Immature natural killer cell (primary cell): ENCODE measurements at regions not wholly inside any gene's neighbourhood (a gene's known extent, or its start where the extent isn't known, plus 50 kb on each side); places are given as distances from the start of the nearest gene placed in this dataset.
"Not testable (repeated sequence)": the region's sequence is repeated elsewhere in the genome, so short reads cannot be mapped to it uniquely, and the experiment has no call there.

Source experiments
- DNase-seq, 3 donors: peaks; one replicate each; pipeline ENCODE4 v3.0.0; 2022; ENCODE audit warnings: mixed read lengths in 1 of 3
- H3K27ac Mint-ChIP-seq, 6 donors: one replicate each; pipeline ENCODE4 v1.8.0; 2020; ENCODE audit warnings: mixed read lengths in 6 of 6, mild to moderate bottlenecking in 5 of 6, inconsistent platforms in 4 of 6, moderate library complexity in 3 of 6
- H3K27me3 Mint-ChIP-seq, 3 donors: one replicate each; pipeline ENCODE4 v1.8.0; 2020 to 2021; ENCODE audit warnings: low read depth in 3 of 3, mild to moderate bottlenecking in 3 of 3, mixed read lengths in 3 of 3, moderate library complexity in 3 of 3, inconsistent platforms in 1 of 3
- H3K36me3 Mint-ChIP-seq, 3 donors: one replicate each; pipeline ENCODE4 v1.8.0; 2020; ENCODE audit warnings: mixed read lengths in 3 of 3, inconsistent platforms in 2 of 3, mild to moderate bottlenecking in 2 of 3
- H3K4me1 Mint-ChIP-seq, 2 donors: one replicate each; pipeline ENCODE4 v1.8.0; 2020; ENCODE audit warnings: inconsistent platforms in 2 of 2, mild to moderate bottlenecking in 2 of 2, mixed read lengths in 2 of 2, moderate library complexity in 1 of 2
- H3K4me3 Mint-ChIP-seq, 5 donors: one replicate each; pipeline ENCODE4 v1.8.0; 2020; ENCODE audit warnings: mild to moderate bottlenecking in 5 of 5, mixed read lengths in 5 of 5, inconsistent platforms in 3 of 5, moderate library complexity in 3 of 5
- H3K9me3 Mint-ChIP-seq, 6 donors: one replicate each; pipeline ENCODE4 v1.8.0; 2020; ENCODE audit warnings: mild to moderate bottlenecking in 6 of 6, mixed read lengths in 6 of 6, inconsistent platforms in 4 of 6, moderate library complexity in 3 of 6

DNA sequence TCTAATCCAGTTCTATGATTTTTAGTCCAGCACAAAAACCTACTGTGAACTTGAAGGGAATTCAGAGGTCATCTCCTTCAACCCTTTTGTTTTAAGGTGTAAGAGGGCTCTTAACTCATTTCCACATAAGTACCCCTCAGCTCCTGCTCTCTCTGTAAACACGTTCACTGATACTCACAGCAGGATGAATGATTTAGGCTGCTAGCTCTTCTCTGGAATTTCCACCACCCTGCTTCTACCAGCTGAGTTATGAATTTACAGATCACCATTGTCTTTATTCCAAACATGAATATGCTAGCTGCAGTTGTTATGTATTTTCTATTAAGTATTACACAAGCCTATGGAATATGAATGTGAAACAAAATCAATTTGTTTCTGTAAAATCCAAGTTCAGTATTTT, 101.3 kb upstream of the NANOGP8 start:
- H3K4me3 Mint-ChIP-seq = no peak overlapping the region
- no peak overlapping the region for H3K27ac Mint-ChIP-seq
- H3K36me3 Mint-ChIP-seq = peaks cover 0 to 4% (median 0%) of the 10 kb centered on the region in 3 donors
- H3K9me3 Mint-ChIP-seq = peaks cover 4 to 41% (median 15%) of the 10 kb centered on the region in 6 donors
- H3K27me3 Mint-ChIP-seq = peaks cover 0 to 4% (median 0%) of the 10 kb centered on the region in 3 donors
- DNase-seq = no peak
- H3K4me1 Mint-ChIP-seq = no peaks in the 10 kb centered on the region

DNA sequence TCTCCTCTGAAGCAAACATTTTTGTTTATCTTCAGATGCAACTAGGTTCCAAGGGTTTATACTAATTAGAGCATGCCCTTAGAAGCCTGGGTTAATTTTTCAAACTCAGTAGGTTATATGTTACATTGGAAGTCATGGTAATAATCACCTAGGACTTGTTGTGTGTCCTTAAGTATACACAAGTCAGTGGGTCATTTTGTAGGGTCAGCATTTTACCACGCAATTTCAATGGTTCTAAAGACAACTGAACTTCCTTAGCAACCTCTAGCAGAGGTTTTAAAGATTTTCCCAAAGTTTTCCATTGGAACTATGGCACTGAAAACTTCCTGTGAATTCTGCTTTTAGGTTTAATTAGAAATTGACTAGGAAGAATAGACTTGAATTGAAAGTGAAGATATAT, 99.6 kb upstream of the NANOGP8 start:
- H3K4me3 Mint-ChIP-seq = no peak overlapping the region
- peaks cover 0 to under 1% (median 0%) of the 10 kb centered on the region in 3 donors for H3K36me3 Mint-ChIP-seq
- H3K4me1 Mint-ChIP-seq = no peaks in the 10 kb centered on the region
- no peak for DNase-seq
- H3K9me3 Mint-ChIP-seq = peaks cover 0 to 24% (median 9%) of the 10 kb centered on the region in 6 donors
- H3K27ac Mint-ChIP-seq = no peak overlapping the region
- H3K27me3 Mint-ChIP-seq = no peaks in the 10 kb centered on the region

DNA sequence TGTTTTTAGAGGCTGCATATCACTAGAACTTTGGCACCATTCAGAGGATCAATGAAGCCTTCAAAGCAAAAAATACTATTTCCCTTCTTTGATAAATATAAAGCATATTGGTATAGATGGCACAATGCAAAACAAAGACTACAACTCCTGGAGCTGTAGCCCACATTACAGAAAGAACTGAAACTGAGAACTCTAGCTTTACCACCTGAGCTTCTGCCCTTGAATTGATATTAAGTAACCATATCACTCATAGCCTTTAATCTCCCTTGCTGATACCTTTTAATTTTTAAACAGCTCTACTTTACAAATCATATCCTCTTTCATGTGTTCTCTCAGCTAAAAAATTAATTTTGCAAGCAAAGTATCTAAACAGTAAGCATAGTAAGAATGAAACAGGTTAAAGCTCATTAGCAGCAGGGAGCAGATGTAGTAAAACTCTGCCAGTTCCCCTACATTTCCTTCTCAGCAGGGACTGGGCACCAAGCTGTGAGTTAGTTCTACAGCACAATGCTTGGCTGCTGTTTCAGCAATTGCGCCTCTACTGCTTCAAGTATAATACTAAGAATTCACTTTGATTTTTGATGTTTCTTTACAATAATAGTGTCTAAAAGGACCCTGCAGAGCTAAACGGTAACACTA, 97.9 kb upstream of the NANOGP8 start:
- no peak overlapping the region for H3K4me3 Mint-ChIP-seq
- no peaks in the 10 kb centered on the region for H3K27me3 Mint-ChIP-seq
- no peak for DNase-seq
- no peaks in the 10 kb centered on the region for H3K36me3 Mint-ChIP-seq
- no peak overlapping the region for H3K27ac Mint-ChIP-seq
- no peaks in the 10 kb centered on the region for H3K4me1 Mint-ChIP-seq
- peaks cover 0 to 8% (median 1%) of the 10 kb centered on the region in 6 donors for H3K9me3 Mint-ChIP-seq

DNA sequence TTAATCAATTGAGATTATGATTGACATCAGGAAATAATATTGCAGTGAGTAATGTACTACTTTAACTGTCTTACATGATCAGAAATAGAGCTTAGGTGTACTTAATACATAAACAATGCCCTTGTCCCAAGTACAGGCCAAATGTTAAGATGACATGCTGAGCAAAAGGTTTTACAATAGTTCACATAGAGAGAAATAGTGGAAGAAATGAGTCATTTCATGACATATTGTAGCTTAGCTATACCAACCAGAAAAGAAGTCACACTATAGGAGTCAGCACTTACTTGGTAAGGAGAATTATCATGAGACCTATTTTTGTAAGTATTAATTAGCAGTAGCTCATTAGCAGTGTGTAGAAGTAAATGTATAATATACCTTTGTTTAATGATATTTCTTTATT, 96.4 kb upstream of the NANOGP8 start:
- Mint-ChIP-seq H3K4me3 (no peak overlapping the region), H3K27ac (no peak overlapping the region)

DNA sequence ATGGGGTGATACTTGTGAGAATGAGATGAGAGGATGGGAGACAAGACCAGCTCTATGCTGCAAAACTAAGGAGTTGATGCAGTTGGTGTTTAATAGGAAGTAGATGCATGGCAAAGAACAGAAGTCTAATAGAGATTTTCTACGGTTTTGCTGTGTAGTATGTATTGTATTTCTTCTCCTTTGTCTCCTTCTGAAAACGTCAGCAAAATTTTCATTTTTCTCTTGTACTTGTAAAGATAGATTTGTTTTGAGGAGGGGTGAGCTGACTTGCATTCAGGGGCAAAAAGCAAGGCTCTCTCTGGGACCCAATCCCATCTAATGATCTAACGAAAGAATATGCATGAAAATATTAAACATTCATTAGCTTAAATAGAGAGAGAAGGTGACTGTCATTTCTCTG, 94.6 kb upstream of the NANOGP8 start:
- no peaks in the 10 kb centered on the region for H3K4me1 Mint-ChIP-seq
- no peak overlapping the region for H3K4me3 Mint-ChIP-seq
- H3K36me3 Mint-ChIP-seq = no peaks in the 10 kb centered on the region
- DNase-seq = no peak
- H3K27me3 Mint-ChIP-seq = no peaks in the 10 kb centered on the region
- H3K9me3 Mint-ChIP-seq = peaks cover 0 to 6% (median 1%) of the 10 kb centered on the region in 6 donors
- no peak overlapping the region for H3K27ac Mint-ChIP-seq

More for the DNA sequence above, 96.4 kb upstream of the NANOGP8 start:
- no peaks in the 10 kb centered on the region for H3K36me3 Mint-ChIP-seq
- no peaks in the 10 kb centered on the region for H3K27me3 Mint-ChIP-seq
- H3K4me1 Mint-ChIP-seq = no peaks in the 10 kb centered on the region
- DNase-seq = no peak
- H3K9me3 Mint-ChIP-seq = peaks cover 0 to 6% (median 1%) of the 10 kb centered on the region in 6 donors

DNA sequence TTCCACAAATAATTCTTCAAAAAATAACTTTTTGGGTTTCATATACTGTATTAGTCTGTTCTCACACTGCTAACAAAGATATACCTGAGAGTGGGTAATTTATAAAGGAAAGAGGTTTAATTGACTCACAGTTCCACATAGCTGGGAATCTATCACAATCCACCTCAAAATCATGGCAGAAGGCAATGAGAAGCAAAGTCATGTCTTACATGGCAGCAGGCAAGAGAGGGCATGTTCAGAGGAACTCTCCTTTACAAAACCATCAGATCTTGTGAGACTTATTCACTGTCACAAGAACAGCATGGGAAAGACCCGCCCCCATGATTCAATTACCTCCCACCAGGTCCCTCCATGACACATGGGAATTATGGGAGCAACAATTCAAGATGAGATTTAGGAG, 93.1 kb upstream of the NANOGP8 start:
- peaks cover 0 to 10% (median 4%) of the 10 kb centered on the region in 6 donors for H3K9me3 Mint-ChIP-seq
- H3K4me3 Mint-ChIP-seq, H3K27me3 Mint-ChIP-seq, H3K27ac Mint-ChIP-seq, H3K4me1 Mint-ChIP-seq, H3K36me3 Mint-ChIP-seq, DNase-seq: not testable (repeated sequence)

DNA sequence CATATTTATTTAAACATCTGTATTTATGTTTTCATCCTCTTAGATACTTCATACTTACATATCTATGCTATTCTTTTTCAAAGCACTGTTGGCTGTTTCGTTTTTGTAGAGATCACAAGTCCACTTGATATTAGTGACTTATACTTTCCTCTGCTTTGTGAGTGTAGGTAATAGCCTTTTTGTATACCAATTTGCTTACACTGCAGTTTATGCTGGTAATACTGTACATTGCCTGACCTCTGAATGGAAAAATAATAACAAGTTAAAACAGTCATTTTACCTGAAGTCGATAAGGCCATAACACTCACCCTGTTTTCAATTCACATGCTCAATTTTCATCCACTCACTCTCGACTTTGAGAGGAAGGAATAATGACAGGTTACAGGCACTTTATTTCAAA, 89.9 kb upstream of the NANOGP8 start:
- no peak overlapping the region for H3K4me3 Mint-ChIP-seq
- no peaks in the 10 kb centered on the region for H3K27me3 Mint-ChIP-seq
- DNase-seq = no peak
- no peaks in the 10 kb centered on the region for H3K4me1 Mint-ChIP-seq
- H3K27ac Mint-ChIP-seq = no peak overlapping the region
- H3K36me3 Mint-ChIP-seq = no peaks in the 10 kb centered on the region
- peaks cover 0 to 10% (median 3%) of the 10 kb centered on the region in 6 donors for H3K9me3 Mint-ChIP-seq

DNA sequence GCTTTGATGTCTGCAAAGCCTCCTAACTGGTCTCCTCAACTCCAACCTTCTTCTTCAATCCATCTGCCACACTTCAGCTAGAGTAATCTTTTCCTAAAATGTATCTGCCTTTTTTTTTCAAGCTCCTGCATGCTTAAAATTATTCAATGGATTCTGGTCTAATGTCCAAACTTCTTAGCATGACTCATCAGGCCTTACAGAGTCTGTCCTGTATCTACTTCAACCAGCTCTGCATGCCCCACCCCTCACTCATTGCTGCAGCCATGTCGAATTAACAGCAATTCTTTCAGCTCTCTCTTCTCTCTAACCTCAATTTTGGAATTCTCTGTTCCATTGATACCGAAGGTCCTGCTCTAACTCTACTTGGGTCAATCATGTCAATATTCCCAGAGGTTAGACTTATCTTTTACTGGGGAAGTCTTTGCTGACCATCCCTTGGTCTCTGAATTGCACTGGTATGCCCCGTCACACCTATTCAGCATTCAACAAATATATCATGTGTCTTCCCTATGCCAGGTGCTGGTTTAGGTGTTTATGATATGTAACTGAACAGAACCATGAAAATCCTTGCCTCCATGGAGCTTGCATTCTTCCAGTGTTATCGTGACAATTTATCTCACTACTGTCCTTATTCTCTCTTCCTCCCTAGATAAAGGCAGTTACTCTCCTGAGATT, 88.5 kb upstream of the NANOGP8 start:
- peaks cover 0 to 10% (median 2%) of the 10 kb centered on the region in 6 donors for H3K9me3 Mint-ChIP-seq
- H3K4me3 Mint-ChIP-seq = no peak overlapping the region
- H3K36me3 Mint-ChIP-seq = no peaks in the 10 kb centered on the region
- H3K4me1 Mint-ChIP-seq = no peaks in the 10 kb centered on the region
- no peaks in the 10 kb centered on the region for H3K27me3 Mint-ChIP-seq
- no peak overlapping the region for H3K27ac Mint-ChIP-seq
- DNase-seq = no peak

DNA sequence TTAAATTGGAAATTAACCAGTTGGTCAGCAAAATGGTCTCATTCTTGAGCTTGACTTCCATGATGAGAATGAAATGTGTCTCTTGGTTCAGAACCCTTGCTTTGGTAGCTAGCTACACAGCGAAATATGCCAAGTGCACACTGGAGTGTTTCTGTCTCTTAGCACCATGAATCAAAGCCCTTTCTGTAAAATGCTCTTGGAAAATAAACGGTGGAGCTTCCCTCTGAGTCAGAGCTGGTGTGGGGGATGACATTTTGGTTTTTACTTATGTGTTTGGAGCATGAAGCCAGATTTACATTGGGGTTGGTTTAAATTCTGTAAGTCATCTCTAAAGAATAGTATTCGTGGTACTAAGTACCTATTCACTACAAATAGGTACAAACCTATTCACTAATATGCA, 85.1 kb upstream of the NANOGP8 start:
- Mint-ChIP-seq H3K4me1 (no peaks in the 10 kb centered on the region), H3K36me3 (no peaks in the 10 kb centered on the region), H3K27me3 (peaks cover 0 to 5% (median 0%) of the 10 kb centered on the region in 3 donors), H3K9me3 (peaks cover 0 to 8% (median 0%) of the 10 kb centered on the region in 6 donors), H3K27ac (no peak overlapping the region), H3K4me3 (no peak overlapping the region)
- no peak for DNase-seq

DNA sequence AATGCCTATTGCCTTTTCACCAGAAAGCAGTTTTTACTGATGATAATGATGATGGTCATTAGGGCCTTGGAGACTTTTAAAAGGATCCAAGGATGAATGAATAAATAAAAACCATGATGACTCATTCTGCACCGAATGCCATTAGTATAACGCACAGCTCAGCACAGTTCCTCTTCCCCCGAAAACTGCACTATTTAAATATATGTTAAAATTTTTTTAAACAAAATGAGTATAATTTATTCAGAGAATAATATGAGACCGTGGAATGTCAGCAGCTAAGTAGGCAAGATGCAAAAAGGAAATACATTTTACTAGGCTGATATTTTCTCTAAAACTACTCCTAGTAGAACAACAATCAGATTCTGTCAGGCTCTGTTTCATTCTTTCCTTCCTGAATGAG, 83.4 kb upstream of the NANOGP8 start:
- DNase-seq = no peak
- no peak overlapping the region for H3K27ac Mint-ChIP-seq
- no peaks in the 10 kb centered on the region for H3K4me1 Mint-ChIP-seq
- peaks cover 0 to 5% (median 0%) of the 10 kb centered on the region in 3 donors for H3K27me3 Mint-ChIP-seq
- H3K9me3 Mint-ChIP-seq = peaks cover 0 to 2% (median 0%) of the 10 kb centered on the region in 6 donors
- H3K36me3 Mint-ChIP-seq = no peaks in the 10 kb centered on the region
- no peak overlapping the region for H3K4me3 Mint-ChIP-seq

DNA sequence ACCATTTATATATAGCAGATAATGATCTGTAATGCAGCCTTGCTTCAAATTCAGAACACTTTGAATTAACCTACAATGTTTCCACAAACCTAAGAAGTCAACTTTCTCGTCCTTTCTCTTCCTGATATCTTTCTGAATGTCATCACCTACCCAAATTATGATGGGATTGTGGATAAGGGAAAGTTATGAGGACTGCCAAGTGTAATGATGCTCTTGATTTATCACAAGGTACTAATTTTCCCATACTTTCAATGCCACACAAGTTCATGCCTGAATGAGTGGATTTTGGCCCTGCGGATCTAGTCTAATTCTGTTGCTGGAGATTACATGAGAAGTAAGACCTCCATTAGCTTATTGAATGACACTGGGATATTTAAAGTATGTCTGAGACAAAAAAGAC, 82.6 kb upstream of the NANOGP8 start:
- DNase-seq = no peak
- Mint-ChIP-seq H3K9me3 (no peaks in the 10 kb centered on the region), H3K27ac (no peak overlapping the region), H3K36me3 (no peaks in the 10 kb centered on the region), H3K4me3 (no peak overlapping the region), H3K27me3 (peaks cover 0 to 5% (median 0%) of the 10 kb centered on the region in 3 donors), H3K4me1 (no peaks in the 10 kb centered on the region)

DNA sequence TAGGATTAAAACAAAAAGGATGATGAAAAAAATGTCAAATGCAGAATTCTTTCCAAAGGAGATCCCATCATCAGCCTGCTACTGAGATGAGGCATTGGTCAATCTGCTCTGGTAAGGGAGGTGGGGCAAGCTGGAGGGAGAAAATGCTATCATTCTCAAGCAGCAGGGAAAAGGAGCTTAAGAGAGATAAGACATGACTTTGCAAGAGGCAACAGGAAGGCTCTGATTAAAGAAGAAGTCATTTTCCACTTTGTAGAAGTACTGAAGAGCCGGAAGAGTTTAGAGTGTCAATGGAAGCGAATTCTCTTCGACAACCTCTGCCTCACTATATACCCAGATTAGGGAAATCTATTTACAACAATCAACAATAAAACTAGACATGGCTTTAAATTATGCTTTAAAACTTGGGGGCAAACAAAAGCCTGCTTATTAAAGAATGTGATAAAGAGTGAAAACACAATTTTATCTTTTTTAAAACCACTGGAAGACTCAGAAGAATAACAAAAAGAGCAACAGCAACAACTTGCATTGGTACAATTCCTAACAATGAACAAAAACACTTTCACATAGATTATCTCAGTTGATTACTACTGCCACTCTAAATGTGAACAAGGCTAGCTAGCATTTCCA, 81.8 kb upstream of the NANOGP8 start:
- Mint-ChIP-seq H3K4me1 (no peaks in the 10 kb centered on the region), H3K36me3 (no peaks in the 10 kb centered on the region), H3K27ac (no peak overlapping the region), H3K27me3 (peaks cover 0 to 5% (median 0%) of the 10 kb centered on the region in 3 donors), H3K9me3 (no peaks in the 10 kb centered on the region), H3K4me3 (no peak overlapping the region)
- DNase-seq = no peak

DNA sequence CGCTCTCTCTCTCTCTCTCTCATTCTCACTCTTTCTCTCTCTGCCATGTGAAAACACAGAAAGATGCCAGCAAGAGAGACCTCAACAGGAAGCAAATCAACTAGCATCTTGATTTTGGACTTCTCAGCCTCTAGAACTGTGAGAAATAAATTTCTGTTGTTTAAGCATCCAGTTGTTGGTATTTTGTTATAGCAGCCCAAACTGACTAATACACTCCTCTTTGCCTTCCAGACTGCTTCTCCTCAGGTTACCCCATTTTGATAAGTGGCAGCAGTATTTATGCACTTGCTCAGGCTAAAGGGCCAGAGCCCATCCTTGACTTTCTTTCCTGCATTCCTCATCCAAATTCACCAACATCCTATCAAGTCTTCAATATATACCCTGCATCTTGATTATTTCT, 76.6 kb upstream of the NANOGP8 start:
- no peak overlapping the region for H3K4me3 Mint-ChIP-seq
- H3K9me3 Mint-ChIP-seq = peaks cover 0 to 4% (median 0%) of the 10 kb centered on the region in 6 donors
- no peak overlapping the region for H3K27ac Mint-ChIP-seq
- no peak for DNase-seq
- H3K36me3 Mint-ChIP-seq = no peaks in the 10 kb centered on the region
- H3K27me3 Mint-ChIP-seq = peaks cover 0 to 3% (median 1%) of the 10 kb centered on the region in 3 donors
- H3K4me1 Mint-ChIP-seq = no peaks in the 10 kb centered on the region

DNA sequence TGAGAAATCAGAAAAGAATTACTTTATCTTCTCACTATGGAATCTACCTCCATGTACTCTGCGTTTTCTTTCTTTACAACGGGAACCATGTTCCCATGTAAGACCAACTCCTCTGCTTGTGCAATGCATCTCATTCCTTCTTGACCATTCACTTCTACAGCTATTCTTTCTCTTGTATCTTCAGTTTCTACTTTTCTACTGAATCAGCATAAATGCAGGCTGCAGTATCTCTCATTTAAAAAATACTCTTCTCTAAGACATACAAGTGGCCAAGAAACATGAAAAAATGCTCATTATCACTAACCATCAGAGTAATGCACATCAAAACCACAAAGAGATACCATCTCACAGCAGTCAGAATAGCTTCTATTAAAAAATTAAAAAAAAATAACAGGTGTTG, 74.1 kb upstream of the NANOGP8 start:
- no peak overlapping the region for H3K4me3 Mint-ChIP-seq
- no peaks in the 10 kb centered on the region for H3K4me1 Mint-ChIP-seq
- H3K27me3 Mint-ChIP-seq = peaks cover 0 to 3% (median 0%) of the 10 kb centered on the region in 3 donors
- peaks cover 0 to 4% (median 0%) of the 10 kb centered on the region in 6 donors for H3K9me3 Mint-ChIP-seq
- H3K27ac Mint-ChIP-seq = no peak overlapping the region
- H3K36me3 Mint-ChIP-seq = no peaks in the 10 kb centered on the region
- DNase-seq = no peak
